GM18520 (cell line): ENCODE measurements at regions not wholly inside any gene's neighbourhood (a gene's known extent, or its start where the extent isn't known, plus 50 kb on each side); places are given as distances from the start of the nearest gene placed in this dataset.
A peak's percentile ranks its signal among the peaks of the same experiment; 100 is the strongest.

ENCODE experiments used
- ATAC-seq: cut with Tn5 transposase; IDR thresholded peaks from one replicate; pipeline ENCODE4 v1.9.1; 2021; ENCODE audit not compliant: unreplicated experiment

GRCh38 chr5:133716532-133717183 is 104.3 kb upstream of the FSTL4 start:
- no peak for ATAC-seq

GRCh38 chr5:133715616-133716015 is 103.3 kb upstream of the FSTL4 start:
- no peak for ATAC-seq

GRCh38 chr5:133715216-133715615 is 102.9 kb upstream of the FSTL4 start:
- no peak for ATAC-seq

GRCh38 chr5:133714161-133714915 is 102.0 kb upstream of the FSTL4 start:
- no peak for ATAC-seq

- no peak for ATAC-seq
Measured at GRCh38 chr5:133713751-133714150, 101.4 kb upstream of the FSTL4 start.

GRCh38 chr5:133713209-133713608 is 100.9 kb upstream of the FSTL4 start:
- ATAC-seq: no peak

GRCh38 chr5:133712562-133712961 is 100.2 kb upstream of the FSTL4 start:
- no peak for ATAC-seq

GRCh38 chr5:133709209-133709725 is 96.9 kb upstream of the FSTL4 start:
- ATAC-seq: no peak

GRCh38 chr5:133708331-133708850 is 96.0 kb upstream of the FSTL4 start:
- no peak for ATAC-seq

GRCh38 chr5:133707629-133708028 is 95.3 kb upstream of the FSTL4 start:
- ATAC-seq: no peak

- no peak for ATAC-seq
Measured at GRCh38 chr5:133706506-133707430, 94.4 kb upstream of the FSTL4 start.

GRCh38 chr5:133705331-133705730 is 93.0 kb upstream of the FSTL4 start:
- no peak for ATAC-seq

GRCh38 chr5:133704411-133704810 is 92.1 kb upstream of the FSTL4 start:
- ATAC-seq: no peak

- no peak for ATAC-seq
Measured at GRCh38 chr5:133703935-133704334, 91.6 kb upstream of the FSTL4 start.

- ATAC-seq: no peak
Measured at GRCh38 chr5:133702791-133703770, 90.7 kb upstream of the FSTL4 start.

- ATAC-seq: no peak
Measured at GRCh38 chr5:133701871-133702270, 89.5 kb upstream of the FSTL4 start.

- no peak for ATAC-seq
Measured at GRCh38 chr5:133700251-133700650, 87.9 kb upstream of the FSTL4 start.

GRCh38 chr5:133698646-133699526 is 86.5 kb upstream of the FSTL4 start:
- peak; percentile 82 for ATAC-seq

GRCh38 chr5:133698259-133698554 is 85.9 kb upstream of the FSTL4 start:
- no peak for ATAC-seq
